OCI-LY7 (cell line): ENCODE measurements at regions not wholly inside any gene's neighbourhood (a gene's known extent, or its start where the extent isn't known, plus 50 kb on each side); places are given as distances from the start of the nearest gene placed in this dataset.

ENCODE experiments used
- BruUV-seq: library from RNA; stranded (reverse); fragments of 400-500 nt; replicated peaks from 2 replicates; lab custom pipeline; 2021; lab: Mats Ljungman, UMichigan
- CTCF ChIA-PET: fragments of 300-600 bp; sonication (Branson Sonifier 250); formaldehyde crosslinking; loops from one replicate; lab custom pipeline; 2022; ENCODE audit warnings: antibody characterized with exemption; ENCODE audit not compliant: unreplicated experiment; lab: Charles Lee
- POLR2A ChIA-PET: fragments of 300-600 bp; sonication (Branson Sonifier 250); formaldehyde crosslinking; loops from one replicate; lab custom pipeline; 2022; ENCODE audit warnings: antibody characterized with exemption; lab: Charles Lee
- DNase-seq: peaks from one replicate; pipeline ENCODE4 v3.0.0-alpha.2; 2015; ENCODE audit warnings: low spot score
- H2AFZ ChIP-seq: fragments of 200-600 bp; sonication (generic), shearing (Covaris generic); 2 replicates; pipeline ENCODE4 v1.6.1; 2014; ENCODE audit warnings: mild to moderate bottlenecking, antibody characterized with exemption, low read length, moderate library complexity
- H3K27ac ChIP-seq: fragments of 200-600 bp; sonication (generic); 2 replicates; pipeline ENCODE4 v1.5.1; 2014; ENCODE audit warnings: mixed run types, low read depth, mild to moderate bottlenecking, moderate library complexity, low read length, inconsistent platforms; ENCODE audit not compliant: poor library complexity, severe bottlenecking
- H3K36me3 ChIP-seq: fragments of 200-600 bp; sonication (generic); 2 replicates; pipeline ENCODE4 v1.6.1; 2014; ENCODE audit warnings: mild to moderate bottlenecking, antibody characterized with exemption, low read length, moderate library complexity, mixed read lengths; ENCODE audit not compliant: insufficient read depth
- H3K4me1 ChIP-seq: fragments of 200-600 bp; sonication (generic); 2 replicates; pipeline ENCODE4 v1.5.1; 2014; ENCODE audit warnings: mild to moderate bottlenecking, low read length; ENCODE audit not compliant: insufficient read depth, poor library complexity, severe bottlenecking
- H3K4me2 ChIP-seq: fragments of 200-600 bp; sonication (generic); 2 replicates; pipeline ENCODE4 v1.6.1; 2014; ENCODE audit warnings: mild to moderate bottlenecking, low read length
- H3K4me3 ChIP-seq: fragments of 200-600 bp; sonication (generic); 2 replicates; pipeline ENCODE4 v1.5.1; 2014; ENCODE audit warnings: mild to moderate bottlenecking, low read depth, low read length; ENCODE audit not compliant: poor library complexity, severe bottlenecking
- H3K79me2 ChIP-seq: fragments of 200-600 bp; sonication (generic); 2 replicates; pipeline ENCODE4 v1.6.1; 2016; ENCODE audit warnings: low read depth, mild to moderate bottlenecking, low read length, moderate library complexity, mixed read lengths; ENCODE audit not compliant: insufficient read depth
- H3K9me2 ChIP-seq: fragments of 200-600 bp; sonication (generic); 2 replicates; pipeline ENCODE4 v1.6.1; 2016; ENCODE audit warnings: mild to moderate bottlenecking, low read length, mixed read lengths; ENCODE audit not compliant: insufficient read depth
- H3K9me3 ChIP-seq: fragments of 200-600 bp; sonication (generic); 2 replicates; pipeline ENCODE4 v1.6.1; 2014; ENCODE audit warnings: mild to moderate bottlenecking, mixed run types, low read length, mixed read lengths
- H4K20me1 ChIP-seq: fragments of 200-600 bp; sonication (generic); 2 replicates; pipeline ENCODE4 v1.6.1; 2014; ENCODE audit warnings: mild to moderate bottlenecking, antibody characterized with exemption, low read length, moderate library complexity, mixed read lengths; ENCODE audit not compliant: insufficient read depth
- CTCF ChIP-seq: fragments of 200-600 bp; sonication (generic); conservative IDR thresholded peaks from 2 replicates; pipeline ENCODE4 v1.5.1; 2014; ENCODE audit warnings: mild to moderate bottlenecking, antibody characterized with exemption, low read length, moderate library complexity, mixed read lengths
- EZH2phosphoT487 ChIP-seq: fragments of 200-600 bp; sonication (generic); IDR thresholded peaks from 2 replicates; pipeline ENCODE4 v1.6.1; 2018; ENCODE audit warnings: low read depth, borderline replicate concordance, mild to moderate bottlenecking, mixed run types, antibody characterized with exemption, low read length, moderate library complexity, mixed read lengths
- intact Hi-C: fragments of 100-400 bp; cut with micrococcal nuclease; formaldehyde crosslinking; loops from one replicate; pipeline ENCODE4 v1.10.0; 2022; ENCODE audit not compliant: unreplicated experiment

- POLR2A ChIA-PET: interaction anchor here (0.6 to 1.7 kb wide), 8 partner anchors 8 to 289 kb away, joined by 3 to 14 read pairs (median 3); no protein-coding TSS in a partner anchor
Measured at GRCh38 chr6:67606906-67607828, 1027.9 kb upstream of the ADGRB3 start.

GRCh38 chr6:67594366-67594765 lies 1040.7 kb upstream of the ADGRB3 start:
- CTCF ChIA-PET: no interaction called here
- no peak for TF ChIP-seq CTCF
- no peak for TF ChIP-seq EZH2phosphoT487
- Histone ChIP-seq H3K79me2 (no peaks in the 10 kb centered on the region), H3K4me1 (no peaks in the 10 kb centered on the region), H4K20me1 (no peaks in the 10 kb centered on the region), H3K27ac (no peak overlapping the region), H3K4me2 (no peak overlapping the region), H3K4me3 (no peak overlapping the region), H3K9me2 (no peaks in the 10 kb centered on the region), H2AFZ (no peak overlapping the region), H3K36me3 (no peaks in the 10 kb centered on the region), H3K9me3 (no peaks in the 10 kb centered on the region)
- POLR2A ChIA-PET: interaction anchor here (0.7 to 2.4 kb wide), 4 partner anchors 9 to 264 kb away, joined by 3 to 14 read pairs (median 4); no protein-coding TSS in a partner anchor
- intact Hi-C loops: no loop called here
- DNase-seq: no peak
- no TSS peak for BruUV-seq

More at GRCh38 chr6:67606906-67607828, 1027.9 kb upstream of the ADGRB3 start:
- BruUV-seq: no TSS peak
- no peaks in the 10 kb centered on the region for H4K20me1 ChIP-seq
- no peaks in the 10 kb centered on the region for H3K9me3 ChIP-seq
- H2AFZ ChIP-seq: peak overlapping the region; percentile 45; the same call in 1 of the 2 replicates
- intact Hi-C loops: no loop called here
- DNase-seq: no peak
- H3K4me3 ChIP-seq: no peak overlapping the region
- no peak overlapping the region for H3K4me2 ChIP-seq
- no peaks in the 10 kb centered on the region; the same call in 1 of the 2 replicates for H3K9me2 ChIP-seq
- no peaks in the 10 kb centered on the region for H3K79me2 ChIP-seq
- H3K27ac ChIP-seq: no peak overlapping the region
- TF ChIP-seq CTCF (no peak), EZH2phosphoT487 (no peak)
- H3K4me1 ChIP-seq: no peaks in the 10 kb centered on the region
- CTCF ChIA-PET: no interaction called here
- no peaks in the 10 kb centered on the region for H3K36me3 ChIP-seq

- no peak for DNase-seq
- no peaks in the 10 kb centered on the region for H3K36me3 ChIP-seq
- H3K79me2 ChIP-seq: no peaks in the 10 kb centered on the region
- no peak overlapping the region for H3K27ac ChIP-seq
- no TSS peak for BruUV-seq
- intact Hi-C loops: no loop called here
- no peak overlapping the region for H2AFZ ChIP-seq
- no peak overlapping the region for H3K4me2 ChIP-seq
- TF ChIP-seq EZH2phosphoT487 (no peak), CTCF (no peak)
- ChIA-PET CTCF (no interaction called here), POLR2A (interaction anchor here (2.5 kb wide), 1 partner anchor 14 kb away, joined by 6 read pairs; no protein-coding TSS in a partner anchor)
- no peak overlapping the region for H3K4me3 ChIP-seq
- H4K20me1 ChIP-seq: no peaks in the 10 kb centered on the region
- no peaks in the 10 kb centered on the region for H3K9me3 ChIP-seq
- no peaks in the 10 kb centered on the region for H3K9me2 ChIP-seq
- H3K4me1 ChIP-seq: no peaks in the 10 kb centered on the region
Measured at GRCh38 chr6:67593247-67593646, 1041.8 kb upstream of the ADGRB3 start.
